Muscle layer of duodenum (tissue), 2 donors: ENCODE measurements at regions not wholly inside any gene's neighbourhood (a gene's known extent, or its start where the extent isn't known, plus 50 kb on each side); places are given as distances from the start of the nearest gene placed in this dataset.

ENCODE experiments used
- H3K27ac ChIP-seq: one replicate; pipeline ENCODE4 v1.7.0; 2013; ENCODE audit warnings: mild to moderate bottlenecking, low read length
- H3K27me3 ChIP-seq: one replicate; pipeline ENCODE4 v1.7.0; 2013; ENCODE audit warnings: low read depth, mild to moderate bottlenecking, control low read depth, low read length
- H3K36me3 ChIP-seq, 2 donors: one replicate each; pipeline ENCODE4 v1.7.0; 2013; ENCODE audit warnings: low read length in 2 of 2, control low read depth in 1 of 2, mild to moderate bottlenecking in 1 of 2; ENCODE audit not compliant: insufficient read depth in 2 of 2, control insufficient read depth in 1 of 2
- H3K4me1 ChIP-seq, 2 donors: one replicate each; pipeline ENCODE4 v1.7.0; 2013; ENCODE audit warnings: low read length in 2 of 2, mild to moderate bottlenecking in 2 of 2, control low read depth in 1 of 2, moderate library complexity in 1 of 2; ENCODE audit not compliant: insufficient read depth in 2 of 2, control insufficient read depth in 1 of 2
- H3K4me3 ChIP-seq, 2 donors: one replicate each; pipeline ENCODE4 v1.7.0; 2013; ENCODE audit warnings: low read length in 2 of 2, low read depth in 1 of 2, mild to moderate bottlenecking in 1 of 2
- H3K9me3 ChIP-seq, 2 donors: one replicate each; pipeline ENCODE4 v1.7.0; 2013; ENCODE audit warnings: low read length in 2 of 2, control low read depth in 1 of 2, mild to moderate bottlenecking in 1 of 2; ENCODE audit not compliant: control insufficient read depth in 1 of 2
- donor health status: healthy.

- Histone ChIP-seq H3K9me3 (peaks cover 0 to 2% of the 10 kb centered on the region in 2 donors), H3K27me3 (no peaks in the 10 kb centered on the region), H3K27ac (no peak overlapping the region), H3K4me1 (no peaks in the 10 kb centered on the region), H3K36me3 (no peaks in the 10 kb centered on the region), H3K4me3 (no peak overlapping the region)
Measured at GRCh38 chr5:3393920-3394597, 201.6 kb upstream of the IRX1 start.

- no peaks in the 10 kb centered on the region for H3K9me3 ChIP-seq
- no peaks in the 10 kb centered on the region for H3K27me3 ChIP-seq
- H3K4me1 ChIP-seq, result no peaks in the 10 kb centered on the region
- no peak overlapping the region for H3K4me3 ChIP-seq
- no peaks in the 10 kb centered on the region for H3K36me3 ChIP-seq
- no peak overlapping the region for H3K27ac ChIP-seq
Measured at GRCh38 chr5:3393122-3393919, 202.3 kb upstream of the IRX1 start.

GRCh38 chr5:3392306-3392939 is 203.2 kb upstream of the IRX1 start:
- no peaks in the 10 kb centered on the region for H3K4me1 ChIP-seq

GRCh38 chr5:3391210-3391609 is 204.4 kb upstream of the IRX1 start:
- Histone ChIP-seq H3K27ac (no peak overlapping the region), H3K4me3 (no peak overlapping the region), H3K36me3 (no peaks in the 10 kb centered on the region), H3K9me3 (no peaks in the 10 kb centered on the region), H3K27me3 (no peaks in the 10 kb centered on the region), H3K4me1 (no peaks in the 10 kb centered on the region)

More at GRCh38 chr5:3392306-3392939, 203.2 kb upstream of the IRX1 start:
- H3K27ac ChIP-seq, result no peak overlapping the region
- no peaks in the 10 kb centered on the region for H3K36me3 ChIP-seq
- no peaks in the 10 kb centered on the region for H3K27me3 ChIP-seq
- H3K4me3 ChIP-seq, result no peak overlapping the region
- H3K9me3 ChIP-seq, result no peaks in the 10 kb centered on the region

GRCh38 chr5:3389471-3390026 is 206.1 kb upstream of the IRX1 start:
- Histone ChIP-seq H3K36me3 (no peaks in the 10 kb centered on the region), H3K27ac (no peak overlapping the region), H3K4me3 (no peak overlapping the region), H3K27me3 (no peaks in the 10 kb centered on the region), H3K9me3 (no peaks in the 10 kb centered on the region), H3K4me1 (no peaks in the 10 kb centered on the region)

- no peak overlapping the region for H3K4me3 ChIP-seq
Measured at GRCh38 chr5:3386637-3387036, 209.0 kb upstream of the IRX1 start.

GRCh38 chr5:3385991-3386519 is 209.6 kb upstream of the IRX1 start:
- H3K9me3 ChIP-seq, result peaks cover 0 to 5% of the 10 kb centered on the region in 2 donors
- no peaks in the 10 kb centered on the region for H3K36me3 ChIP-seq
- H3K4me1 ChIP-seq, result no peaks in the 10 kb centered on the region
- no peak overlapping the region for H3K27ac ChIP-seq
- no peaks in the 10 kb centered on the region for H3K27me3 ChIP-seq
- no peak overlapping the region for H3K4me3 ChIP-seq

More at GRCh38 chr5:3386637-3387036, 209.0 kb upstream of the IRX1 start:
- Histone ChIP-seq H3K36me3 (no peaks in the 10 kb centered on the region), H3K4me1 (no peaks in the 10 kb centered on the region), H3K27ac (no peak overlapping the region), H3K9me3 (peaks cover 0 to 5% of the 10 kb centered on the region in 2 donors), H3K27me3 (no peaks in the 10 kb centered on the region)

GRCh38 chr5:3384531-3384930 is 211.1 kb upstream of the IRX1 start:
- no peaks in the 10 kb centered on the region for H3K4me1 ChIP-seq
- no peak overlapping the region for H3K4me3 ChIP-seq
- H3K36me3 ChIP-seq, result no peaks in the 10 kb centered on the region
- no peak overlapping the region for H3K27ac ChIP-seq
- peaks cover 0 to 5% of the 10 kb centered on the region in 2 donors for H3K9me3 ChIP-seq
- H3K27me3 ChIP-seq, result no peaks in the 10 kb centered on the region

GRCh38 chr5:3382782-3383181 is 212.8 kb upstream of the IRX1 start:
- H3K36me3 ChIP-seq, result no peaks in the 10 kb centered on the region

GRCh38 chr5:3382151-3382550 is 213.5 kb upstream of the IRX1 start:
- no peaks in the 10 kb centered on the region for H3K4me1 ChIP-seq
- peaks cover 0 to 9% of the 10 kb centered on the region in 2 donors for H3K9me3 ChIP-seq
- no peaks in the 10 kb centered on the region for H3K27me3 ChIP-seq
- no peaks in the 10 kb centered on the region for H3K36me3 ChIP-seq
- H3K4me3 ChIP-seq, result no peak overlapping the region
- no peak overlapping the region for H3K27ac ChIP-seq

More at GRCh38 chr5:3382782-3383181, 212.8 kb upstream of the IRX1 start:
- peaks cover 0 to 9% of the 10 kb centered on the region in 2 donors for H3K9me3 ChIP-seq
- no peaks in the 10 kb centered on the region for H3K4me1 ChIP-seq
- no peak overlapping the region for H3K27ac ChIP-seq
- no peaks in the 10 kb centered on the region for H3K27me3 ChIP-seq
- H3K4me3 ChIP-seq, result no peak overlapping the region
